ENCODE measurements at regions not wholly inside any gene's neighbourhood (a gene's known extent, or its start where the extent isn't known, plus 50 kb on each side); places are given as distances from the start of the nearest gene placed in this dataset.

DNA sequence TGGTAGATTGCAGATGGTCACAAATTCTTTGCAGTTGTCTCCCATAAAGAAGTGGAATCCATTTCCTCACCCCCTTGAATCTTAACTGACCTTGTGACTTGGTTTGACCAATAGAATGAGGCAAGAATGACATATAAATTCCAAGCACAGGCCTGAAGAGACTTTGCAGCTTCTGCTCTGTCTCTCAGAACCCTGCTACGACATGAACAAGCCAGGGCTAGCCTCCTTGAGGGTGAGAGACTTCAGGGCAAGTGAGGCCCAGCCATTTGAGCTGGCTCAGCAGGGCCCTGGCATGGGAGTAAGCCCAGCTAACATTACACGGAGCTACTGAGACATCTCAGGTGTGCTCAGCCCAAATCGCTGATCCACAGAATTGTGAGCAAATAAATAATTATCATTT, 216.3 kb upstream of the MAN1A1 start:
- no peak for DNase-seq

DNA sequence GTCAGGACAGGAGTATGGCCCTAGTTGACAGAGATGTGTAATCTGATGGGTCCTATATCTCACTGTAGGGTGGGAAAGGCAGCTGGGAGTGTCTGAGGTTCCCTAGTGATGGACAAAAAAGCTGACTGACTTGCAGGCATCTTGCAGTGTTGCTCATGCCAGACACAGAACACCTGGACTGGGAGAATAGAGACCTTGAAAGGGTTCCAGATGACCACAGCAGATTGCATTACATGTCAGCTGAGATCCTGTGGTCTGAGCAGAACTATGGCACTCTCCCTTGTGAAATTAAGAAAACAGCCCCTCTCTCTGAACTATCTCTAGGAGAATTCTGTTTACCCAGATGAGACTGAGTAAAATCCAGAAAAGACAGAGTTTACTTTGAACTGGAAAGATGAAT, 212.6 kb upstream of the MAN1A1 start:
- DNase-seq, result no peak

DNA sequence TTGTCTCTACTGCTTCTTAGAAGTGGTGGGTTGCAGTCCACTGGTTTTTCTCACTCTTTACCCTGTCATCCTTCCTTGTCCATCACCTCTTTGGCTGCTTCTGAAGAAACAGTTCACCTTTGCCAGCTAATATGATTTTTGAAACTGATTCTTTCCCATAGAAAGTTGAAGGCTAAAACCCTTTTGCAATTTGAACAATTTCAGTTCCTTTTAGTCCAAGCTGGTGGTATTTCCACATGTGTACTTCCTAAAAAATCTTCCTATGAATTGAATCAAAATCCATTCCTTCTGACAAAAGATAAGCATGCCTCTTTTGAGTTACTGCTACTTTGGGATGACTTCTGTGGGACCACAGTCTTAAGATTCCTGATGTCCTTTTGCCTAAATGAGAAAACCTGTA, 210.0 kb upstream of the MAN1A1 start:
- no peak for DNase-seq

DNA sequence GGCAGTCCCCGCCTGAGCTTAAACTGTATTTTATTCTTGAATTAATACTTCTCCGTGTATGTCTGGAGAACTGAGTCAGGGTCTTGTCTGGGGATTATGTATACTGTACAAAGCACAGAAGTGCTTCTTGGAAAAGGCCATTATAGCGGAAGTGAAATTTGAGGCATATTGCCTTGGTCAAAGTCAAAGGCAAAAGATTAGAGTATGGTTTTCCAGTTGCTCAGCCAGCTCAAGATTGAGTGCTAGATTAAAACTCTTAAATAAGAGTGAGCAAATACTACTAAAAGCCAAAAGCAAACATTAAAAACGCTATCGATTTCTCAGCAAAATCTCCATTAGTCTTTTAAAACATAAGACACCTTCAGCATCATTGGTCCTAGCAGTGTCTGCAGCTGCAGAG, 207.7 kb upstream of the MAN1A1 start:
- DNase-seq, result no peak

DNA sequence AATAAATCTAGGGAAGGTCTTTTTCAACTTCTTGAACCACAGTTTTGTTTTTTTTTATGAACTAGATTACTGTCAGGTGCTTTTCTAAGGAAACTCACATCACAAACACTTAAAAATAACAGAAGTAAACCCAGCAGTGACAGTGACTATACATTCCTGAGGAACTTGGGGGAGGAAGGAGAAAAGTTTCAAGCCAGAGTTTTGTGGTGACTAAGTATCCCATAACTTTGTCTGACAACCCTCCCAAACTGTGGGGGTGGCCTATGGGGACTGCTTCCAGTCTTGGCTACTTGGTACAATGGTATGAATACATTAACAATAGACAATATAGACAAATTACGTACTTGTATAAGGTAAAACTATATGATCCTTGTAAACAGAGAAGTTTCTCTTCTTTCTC, 202.5 kb upstream of the MAN1A1 start:
- DNase-seq, result no peak

DNA sequence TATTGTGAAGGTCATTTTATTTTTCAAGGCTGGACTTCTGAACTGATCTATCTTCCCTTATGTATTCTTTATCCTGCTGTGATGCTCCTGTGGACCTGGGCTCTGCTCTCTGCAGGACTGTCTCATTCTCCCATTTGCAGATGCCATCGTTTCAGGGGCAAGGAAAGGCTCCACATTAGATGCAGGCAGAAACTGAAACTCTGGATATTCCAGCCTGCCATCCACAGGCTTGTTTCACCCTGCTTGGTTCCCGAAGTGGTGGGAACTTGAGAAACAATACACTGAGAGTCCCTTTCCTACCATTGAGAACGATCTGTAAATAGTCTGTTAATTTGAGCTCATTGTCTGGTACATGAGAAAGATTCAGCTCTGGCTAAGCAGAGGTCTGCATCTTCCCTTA, 197.5 kb upstream of the MAN1A1 start:
- DNase-seq, result no peak

DNA sequence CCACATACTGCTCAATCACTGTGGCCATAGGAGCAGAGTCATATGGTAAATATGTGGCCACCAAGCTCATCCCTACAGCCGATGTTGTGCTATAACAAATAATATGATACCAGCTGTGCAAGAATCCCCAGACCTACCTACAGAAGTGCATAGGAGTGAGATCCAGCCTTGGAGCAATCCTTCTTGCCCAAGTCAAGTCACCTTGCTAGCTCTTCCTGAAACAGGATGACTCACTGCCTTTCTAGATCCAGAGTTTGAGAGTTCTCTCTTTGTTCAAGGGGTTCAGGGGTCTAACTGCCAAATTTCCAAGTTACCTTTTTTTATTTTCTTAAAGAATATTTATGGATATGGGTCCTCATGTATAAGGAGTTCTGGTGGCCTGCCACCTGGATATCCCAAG, 195.7 kb upstream of the MAN1A1 start:
- no peak for DNase-seq

DNA sequence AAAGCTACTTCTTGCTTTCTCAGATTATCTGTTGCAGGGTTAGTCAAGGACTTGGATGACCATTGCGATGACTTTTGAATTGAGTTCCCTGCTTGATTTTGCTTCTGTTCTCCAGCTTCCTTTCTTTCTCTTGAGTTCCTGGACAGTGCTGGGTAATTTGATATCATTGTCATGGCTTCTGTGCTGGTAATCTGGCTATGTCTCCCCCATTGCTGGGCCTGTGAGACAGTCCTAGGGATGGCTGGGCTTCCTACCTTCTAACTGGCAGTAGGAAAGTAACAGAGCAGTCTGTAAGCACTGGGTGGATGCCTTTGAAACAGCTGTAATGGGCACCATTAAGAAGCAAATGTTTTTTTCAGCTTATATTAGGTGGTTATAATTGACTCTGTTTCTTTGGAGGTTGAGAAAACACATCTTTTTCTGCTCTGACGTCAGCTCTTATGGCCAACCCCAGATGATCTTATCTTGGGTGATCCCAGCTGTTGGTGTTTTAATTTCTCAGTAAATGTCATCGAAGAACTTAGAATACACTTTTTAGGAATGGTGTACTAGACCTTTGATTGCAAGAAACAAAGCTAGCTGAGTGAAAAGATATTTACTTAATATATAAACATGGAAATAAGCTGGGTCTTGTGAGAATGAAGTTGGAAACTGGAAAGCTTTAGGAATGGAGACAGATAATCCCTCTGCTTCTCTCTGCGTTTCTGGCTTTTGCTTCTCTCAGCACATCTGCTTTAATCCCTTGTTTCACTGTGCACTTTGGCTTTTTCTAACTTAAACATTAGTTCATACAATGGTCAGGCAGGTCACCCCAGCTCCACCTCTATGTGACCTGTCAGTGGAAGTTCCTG, 195.0 kb upstream of the MAN1A1 start:
- no peak for DNase-seq

DNA sequence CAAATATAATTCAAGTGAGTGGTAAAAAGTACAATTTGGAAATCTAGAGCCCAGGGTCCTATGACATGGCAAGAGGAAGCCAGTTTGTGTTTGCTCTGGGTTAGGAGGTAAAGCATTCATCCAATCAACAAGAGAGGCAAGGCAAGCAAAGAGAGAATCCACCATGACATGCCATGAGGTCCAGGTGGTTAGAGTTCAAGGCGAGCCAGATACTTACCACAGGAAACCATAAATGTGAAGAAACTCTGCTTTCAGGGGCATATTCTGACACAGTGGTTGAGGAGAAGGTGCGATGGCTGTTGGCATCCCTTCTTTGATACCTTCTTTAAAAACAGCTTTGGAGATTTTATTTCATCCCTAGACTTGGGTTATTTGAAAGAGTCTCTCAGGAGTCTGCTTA, 193.8 kb upstream of the MAN1A1 start:
- DNase-seq, result no peak

DNA sequence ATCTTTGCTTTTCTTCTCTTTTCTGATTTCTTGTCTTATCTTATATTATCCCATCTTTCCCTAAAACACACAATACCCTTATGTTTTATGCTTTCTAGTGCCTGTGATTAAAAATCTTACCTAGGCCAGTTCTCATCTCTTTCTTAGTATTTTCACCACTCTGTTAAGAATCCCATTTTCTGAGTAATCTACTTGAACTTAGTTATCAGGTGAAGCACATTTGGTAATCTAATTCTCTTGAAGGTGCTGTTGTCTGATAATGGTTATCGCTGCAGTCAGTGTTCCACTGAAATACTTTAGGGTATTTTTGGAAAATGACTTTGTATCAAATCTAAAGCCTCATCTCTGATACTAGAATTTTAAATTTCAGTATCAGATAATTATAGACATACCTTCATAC, 192.5 kb upstream of the MAN1A1 start:
- no peak for DNase-seq

DNA sequence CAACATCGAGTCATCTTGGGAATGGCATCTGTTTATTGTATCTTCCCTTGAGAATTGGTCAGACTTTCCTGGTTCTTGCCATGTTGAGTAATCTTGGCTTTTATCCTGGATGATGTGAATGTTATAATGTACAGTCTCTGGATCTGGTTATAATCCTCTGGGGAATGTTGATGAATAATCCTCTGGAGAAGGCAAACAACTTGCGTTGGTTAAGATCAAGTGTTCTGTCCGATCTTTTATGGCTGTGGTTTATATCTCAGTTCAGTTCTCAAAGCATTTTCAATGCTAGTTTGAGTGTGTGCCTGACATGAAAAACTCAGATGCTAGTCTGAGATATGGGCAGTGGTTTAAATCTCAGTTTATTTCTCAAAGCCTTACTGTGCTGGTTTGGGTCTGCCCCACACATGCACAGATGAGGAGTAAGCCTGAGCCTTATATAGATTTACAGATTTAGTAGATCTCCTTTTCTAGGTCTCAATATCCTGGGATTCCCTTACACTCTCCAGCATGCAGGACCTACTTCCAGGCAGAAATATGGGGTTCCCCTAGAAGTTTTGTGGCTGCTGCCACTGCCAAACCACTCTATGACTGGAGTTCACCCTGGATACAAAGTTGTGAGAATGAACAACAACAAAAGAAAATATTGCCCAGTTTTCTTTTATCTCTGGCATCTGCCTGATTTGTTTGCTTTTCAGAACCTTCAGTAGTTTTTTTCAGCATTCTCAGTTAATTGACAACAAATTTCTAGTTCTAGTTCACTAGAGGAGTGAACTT, 191.8 kb upstream of the MAN1A1 start:
- no peak for DNase-seq

DNA sequence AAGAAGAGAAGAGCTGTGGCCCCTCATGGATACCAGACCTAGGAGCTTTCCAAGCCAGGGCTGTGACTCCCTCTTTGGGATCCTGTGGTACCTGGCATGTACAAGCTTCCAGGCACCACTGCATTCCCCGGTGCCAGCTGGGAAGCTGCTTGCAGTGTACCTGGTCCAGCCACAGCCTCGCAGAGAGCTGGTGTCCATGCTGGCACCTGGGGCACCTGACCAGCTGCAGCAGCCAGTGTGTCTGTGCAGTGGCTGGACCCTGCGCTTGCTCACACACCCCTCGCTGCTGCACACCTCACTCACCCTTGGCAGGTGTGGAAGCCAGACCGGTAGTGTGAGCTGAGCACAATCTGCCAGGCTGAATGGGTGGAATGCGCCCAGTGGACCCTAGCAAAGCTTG, 190.9 kb upstream of the MAN1A1 start:
- no peak for DNase-seq

DNA sequence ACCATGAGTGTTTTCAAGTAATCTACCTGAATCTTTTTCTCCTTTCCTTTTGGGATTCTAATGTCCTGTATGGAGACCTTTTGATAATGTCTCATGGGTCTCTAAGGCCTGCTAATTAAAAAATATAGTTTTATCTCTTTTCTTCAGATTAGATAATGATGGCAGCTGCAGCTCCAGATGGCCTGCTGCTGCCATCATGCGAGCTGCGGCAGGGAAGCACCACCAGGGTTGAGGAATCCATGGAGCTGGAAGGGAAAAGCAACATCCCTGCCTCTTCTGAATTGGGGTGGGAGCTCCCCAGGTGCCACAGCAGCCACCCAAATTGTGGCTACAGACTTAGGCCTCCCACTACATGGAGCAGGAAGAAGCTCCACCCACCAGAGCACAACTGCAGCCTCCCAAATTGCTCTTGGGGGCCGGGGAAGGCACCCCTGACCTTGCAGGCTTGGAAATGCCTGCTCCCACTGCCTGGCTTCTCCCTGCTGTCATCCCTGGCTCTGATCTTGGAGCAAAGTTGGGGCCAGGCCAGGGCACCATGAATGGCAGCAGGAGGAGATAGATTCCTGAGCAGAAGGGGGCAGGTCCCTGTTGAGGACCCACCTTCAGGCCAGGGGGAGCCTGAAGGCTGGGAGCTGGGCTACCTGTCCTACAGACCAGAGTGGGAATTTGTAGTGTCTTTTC, 189.6 kb upstream of the MAN1A1 start:
- no peak for DNase-seq

DNA sequence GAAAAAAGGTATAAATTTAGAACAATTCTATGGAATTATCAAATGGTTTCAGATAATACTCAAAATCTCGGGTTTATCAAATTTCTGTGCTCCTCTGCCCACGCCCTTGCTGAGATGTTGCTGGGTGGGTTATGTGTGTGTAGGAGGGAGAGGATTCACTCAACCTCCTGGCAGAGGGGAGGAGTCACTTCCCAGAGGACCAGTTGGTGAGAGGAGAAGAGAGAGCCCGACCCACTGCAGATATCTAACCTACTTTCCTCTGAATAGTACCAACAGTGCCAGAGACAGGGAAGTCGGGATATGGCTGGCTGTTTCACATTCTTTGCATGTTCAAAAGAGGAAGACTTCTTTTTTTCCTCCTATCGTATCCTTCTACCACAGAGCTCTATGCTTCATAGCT, 187.1 kb upstream of the MAN1A1 start:
- DNase-seq, result no peak

DNA sequence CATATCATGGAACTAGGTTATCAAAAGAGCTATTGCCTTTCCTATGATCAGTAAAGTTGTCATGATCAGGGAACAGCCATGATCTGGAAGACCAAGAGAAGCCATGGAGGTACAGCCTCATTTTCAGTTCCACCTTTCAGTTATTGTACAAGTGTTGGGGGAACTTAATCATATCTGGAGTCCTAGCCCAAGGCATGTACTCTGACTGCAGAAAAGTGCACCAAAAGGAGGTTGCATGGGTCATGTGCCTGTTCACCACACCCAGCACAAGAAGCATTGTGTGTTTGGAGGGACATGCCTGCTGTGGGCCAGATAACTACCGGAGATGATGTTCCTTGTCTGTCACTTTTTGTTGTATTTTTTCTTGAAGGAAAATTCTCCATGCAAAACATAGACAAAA, 185.8 kb upstream of the MAN1A1 start:
- no peak for DNase-seq

DNA sequence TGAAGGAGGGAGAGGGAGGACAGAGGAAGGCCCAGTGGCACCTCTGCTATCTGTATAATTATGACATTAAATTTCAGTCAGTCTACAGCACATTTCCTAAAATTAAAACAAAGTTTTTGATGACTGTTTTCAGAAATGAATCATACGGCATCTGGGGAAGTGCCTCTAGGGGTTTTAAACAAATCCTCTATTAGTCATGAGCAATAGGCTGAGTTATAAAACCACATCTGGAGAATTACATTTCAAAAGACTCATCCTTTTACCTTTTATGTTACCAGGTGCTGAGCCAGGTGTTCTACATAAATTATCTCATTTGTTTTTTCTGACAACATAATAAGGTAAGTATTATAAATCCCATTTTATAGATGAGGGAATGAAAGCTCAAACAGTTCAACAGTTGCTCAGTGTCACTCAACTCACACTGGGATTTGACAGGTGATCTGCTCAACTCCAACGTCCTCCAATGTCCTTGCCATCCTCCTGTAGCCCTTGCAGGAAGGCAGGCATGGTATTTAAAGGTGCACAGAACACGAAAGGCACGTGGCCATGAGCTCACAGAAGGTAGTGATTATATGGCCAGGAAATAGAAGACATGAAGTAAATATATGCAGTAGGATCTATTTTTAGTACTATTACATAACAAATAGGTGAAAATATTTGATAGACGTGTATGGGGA, 184.2 kb upstream of the MAN1A1 start:
- no peak for DNase-seq

DNA sequence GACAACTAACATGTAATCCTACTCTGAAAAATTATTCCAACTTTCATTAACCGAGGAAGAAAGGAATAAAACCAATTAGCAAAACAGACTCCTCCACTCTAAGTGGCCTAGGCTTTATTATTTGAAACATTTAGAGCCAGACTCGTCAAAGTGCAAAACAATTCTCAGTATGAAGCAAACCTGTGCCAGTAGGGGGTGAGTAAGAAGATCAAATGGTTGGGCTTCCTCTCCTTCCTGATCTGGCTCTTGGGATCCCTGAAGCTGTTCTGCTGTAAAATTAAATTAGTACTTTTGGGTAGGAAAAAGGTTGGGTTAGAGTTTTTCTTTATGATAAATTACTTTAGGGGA, 177.6 kb upstream of the MAN1A1 start:
- DNase-seq, result no peak

DNA sequence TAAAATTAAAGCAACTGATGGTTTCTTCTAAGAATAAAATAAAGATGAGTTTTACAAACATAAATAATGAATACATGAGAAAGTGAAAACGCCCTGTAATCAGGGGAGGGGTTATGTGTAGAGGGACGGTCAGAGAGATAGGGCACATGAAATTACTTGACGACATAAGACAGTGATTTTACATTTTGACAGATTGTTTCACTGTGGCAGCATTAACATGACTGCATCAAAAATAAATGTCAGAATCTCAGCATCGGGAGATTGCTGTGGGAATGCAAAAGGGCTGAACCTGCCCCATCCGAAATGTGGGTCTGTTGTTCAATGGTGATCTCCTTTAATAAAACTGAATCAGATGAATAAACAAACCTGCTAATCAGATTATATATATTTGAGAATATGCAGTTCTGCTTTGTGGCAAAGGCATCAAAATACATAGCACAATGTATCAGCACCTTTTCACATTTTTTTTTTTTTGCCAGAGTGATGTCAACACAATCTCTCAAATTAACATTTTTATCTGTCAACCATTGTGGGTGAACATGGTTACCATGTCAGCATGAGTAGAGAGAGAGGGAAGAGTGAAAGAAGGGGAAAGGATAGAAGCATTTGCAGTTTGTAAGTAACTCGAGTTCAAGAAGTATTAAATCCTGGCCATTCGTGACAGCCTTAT, 177.1 kb upstream of the MAN1A1 start:
- DNase-seq, result no peak

DNA sequence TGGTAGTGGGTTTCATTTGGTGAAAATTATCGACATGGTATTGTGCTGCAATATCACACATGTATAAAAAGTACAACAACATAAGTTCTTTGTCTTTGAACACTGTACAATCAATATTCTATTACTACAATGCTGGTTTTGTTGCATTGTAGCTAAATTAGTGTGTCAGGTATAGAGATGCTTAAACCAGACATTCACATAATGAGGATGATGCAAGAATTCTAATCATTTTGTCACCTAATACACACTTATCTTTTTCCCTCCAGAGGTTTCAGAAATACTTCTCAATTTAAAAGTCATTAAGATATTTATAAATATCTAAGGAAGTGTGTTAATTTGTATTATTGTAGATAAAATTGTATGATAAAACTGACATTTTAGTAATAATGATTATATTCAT, 174.8 kb upstream of the MAN1A1 start:
- DNase-seq, result no peak

DNA sequence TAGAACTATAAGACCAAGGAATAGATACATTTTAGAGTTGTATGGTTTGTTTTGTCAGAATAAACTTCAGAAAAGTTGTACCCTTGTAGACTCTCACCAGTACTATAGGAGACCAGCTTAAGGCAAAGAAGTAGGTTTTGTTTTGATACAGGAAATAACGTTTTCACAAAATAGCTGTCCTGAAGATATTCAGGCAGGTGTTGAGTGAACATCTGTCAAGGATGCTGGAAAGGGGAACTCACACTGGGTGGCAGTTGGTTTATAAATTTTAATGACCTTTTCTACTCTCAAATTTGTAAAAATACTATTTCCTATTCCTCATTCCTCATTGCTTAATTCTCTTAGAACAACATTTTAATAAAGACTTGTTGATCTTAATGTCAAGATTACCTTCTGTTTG, 174.0 kb upstream of the MAN1A1 start:
- DNase-seq, result no peak

DNA sequence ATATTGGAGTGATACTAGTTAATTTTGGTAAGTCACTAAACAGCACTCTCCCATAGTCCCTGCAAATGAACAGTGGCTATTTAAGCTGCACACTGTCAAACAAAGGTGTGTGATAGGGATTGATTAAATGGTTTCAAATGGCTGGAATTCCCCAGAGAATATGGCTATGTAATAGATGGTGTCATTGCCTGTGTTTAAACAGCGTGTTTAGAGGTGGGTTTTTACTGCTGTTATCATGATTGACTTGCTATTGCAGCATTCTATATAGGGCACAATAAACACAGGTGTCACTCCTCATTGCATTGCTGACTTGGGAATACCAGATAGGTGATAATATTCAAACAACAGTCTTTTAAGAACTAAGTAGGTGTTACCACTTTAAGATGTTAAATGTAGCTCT, 171.7 kb upstream of the MAN1A1 start:
- DNase-seq, result no peak

DNA sequence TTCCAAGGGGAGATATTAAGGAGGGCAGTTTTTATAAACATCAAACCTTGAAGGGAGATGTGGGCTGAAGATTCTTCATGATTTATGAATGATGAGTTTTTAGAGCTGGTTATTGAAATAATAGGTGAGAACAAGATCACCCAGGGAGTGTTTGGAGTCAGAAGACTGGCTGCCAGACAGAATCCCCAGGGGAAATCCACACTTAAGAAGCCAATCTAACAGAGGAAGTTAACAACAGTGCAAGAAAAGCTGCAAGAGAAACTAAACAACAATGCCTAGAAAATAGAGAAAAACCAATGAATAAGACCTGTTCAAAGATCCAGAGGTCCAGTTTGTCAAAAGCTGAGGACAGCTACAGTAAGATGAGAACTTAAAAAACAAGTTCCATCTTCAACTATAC, 167.9 kb upstream of the MAN1A1 start:
- DNase-seq, result no peak

DNA sequence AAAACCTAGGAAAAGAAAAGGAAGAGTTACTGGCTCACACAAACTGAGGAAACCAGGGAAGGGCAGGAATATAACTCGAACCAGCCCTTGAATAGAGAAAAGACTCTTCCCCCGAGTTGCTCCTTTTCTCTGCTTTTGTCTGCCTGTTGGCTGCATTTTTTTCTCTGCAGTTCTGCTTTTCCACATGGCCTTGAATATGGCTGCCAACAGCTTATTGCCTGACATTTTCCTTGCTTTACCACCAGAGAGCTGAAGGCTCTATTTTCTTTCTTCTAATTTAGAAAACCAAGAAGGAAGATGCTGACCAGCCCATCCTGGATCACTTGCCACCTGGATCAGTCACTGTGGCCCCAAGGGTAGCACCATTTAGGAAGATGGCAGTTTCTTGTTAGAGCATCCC, 164.8 kb upstream of the MAN1A1 start:
- no peak for DNase-seq
